ENCODE measurements at regions not wholly inside any gene's neighbourhood (a gene's known extent, or its start where the extent isn't known, plus 50 kb on each side); places are given as distances from the start of the nearest gene placed in this dataset.

GRCh38 chr7:26612742-26613141 lies 251.6 kb downstream of the SKAP2 start:
- H3K27ac Mint-ChIP-seq = no peak overlapping the region
- no peak for DNase-seq
- H3K9me3 Mint-ChIP-seq (ENCODE audit: low read depth) = no peaks in the 10 kb centered on the region
- peaks cover 3% of the 10 kb centered on the region for H3K27me3 Mint-ChIP-seq
- no peak overlapping the region for H3K4me3 Mint-ChIP-seq
- ATAC-seq = no peak
- CTCF ChIA-PET = no interaction called here
- H3K4me1 Mint-ChIP-seq = peaks cover 1% of the 10 kb centered on the region
- no peaks in the 10 kb centered on the region for H3K36me3 Mint-ChIP-seq

DNA sequence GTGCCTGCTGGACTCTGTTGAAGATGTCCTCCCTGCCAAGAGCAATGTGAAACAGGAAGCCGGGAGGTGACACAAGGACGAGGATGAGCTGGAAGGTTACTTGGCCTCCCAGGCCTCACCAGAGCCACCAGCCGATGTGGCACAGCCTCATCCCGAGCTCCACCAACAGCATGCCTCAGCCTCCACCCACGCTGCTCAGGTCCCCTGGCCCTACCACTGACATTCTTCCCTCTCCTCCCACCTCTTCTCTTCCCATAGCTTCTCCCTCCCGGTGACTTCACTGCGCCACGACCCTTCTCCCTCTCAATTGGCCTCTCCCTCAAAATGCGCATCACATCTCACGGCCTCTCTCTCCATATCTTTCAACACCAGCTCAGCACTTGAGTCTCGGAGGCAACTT lies 249.9 kb downstream of the SKAP2 start:
- peaks cover 1% of the 10 kb centered on the region for H3K4me1 Mint-ChIP-seq
- no peak for ATAC-seq
- CTCF ChIA-PET = no interaction called here
- no peak for DNase-seq
- no peaks in the 10 kb centered on the region for H3K36me3 Mint-ChIP-seq
- H3K27me3 Mint-ChIP-seq = no peaks in the 10 kb centered on the region
- H3K9me3 Mint-ChIP-seq (ENCODE audit: low read depth) = no peaks in the 10 kb centered on the region
- no peak overlapping the region for H3K27ac Mint-ChIP-seq
- H3K4me3 Mint-ChIP-seq = no peak overlapping the region

GRCh38 chr7:26616235-26616634 lies 248.2 kb downstream of the SKAP2 start:
- Mint-ChIP-seq H3K36me3 (no peaks in the 10 kb centered on the region), H3K9me3 (ENCODE audit: low read depth) (no peaks in the 10 kb centered on the region), H3K27ac (no peak overlapping the region), H3K4me1 (peaks cover 1% of the 10 kb centered on the region), H3K27me3 (peaks cover 3% of the 10 kb centered on the region), H3K4me3 (no peak overlapping the region)
- CTCF ChIA-PET = no interaction called here
- ATAC-seq = no peak
- no peak for DNase-seq

DNA sequence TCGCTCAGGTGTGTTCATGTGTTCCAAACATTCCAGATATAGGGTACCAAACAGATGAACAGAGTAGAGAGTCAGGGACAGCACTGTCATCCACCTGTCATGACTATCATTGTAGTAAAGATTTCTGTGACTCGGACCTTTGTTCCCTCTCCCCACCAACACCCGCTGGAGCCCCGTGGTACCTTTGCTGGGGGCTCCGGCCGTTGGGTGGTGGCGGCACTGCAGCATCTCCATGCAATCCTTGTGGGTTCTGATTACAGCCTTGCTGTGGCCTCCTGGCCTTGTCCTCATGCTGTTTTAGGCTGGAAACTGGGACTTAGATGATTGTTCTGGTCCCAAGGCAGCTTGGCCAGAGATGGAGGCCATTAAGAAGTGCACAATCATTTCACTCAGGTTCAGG lies 247.3 kb downstream of the SKAP2 start:
- H3K9me3 Mint-ChIP-seq (ENCODE audit: low read depth) = no peaks in the 10 kb centered on the region
- H3K27ac Mint-ChIP-seq = no peak overlapping the region
- peaks cover under 1% of the 10 kb centered on the region for H3K4me1 Mint-ChIP-seq
- peaks cover 3% of the 10 kb centered on the region for H3K27me3 Mint-ChIP-seq
- no peaks in the 10 kb centered on the region for H3K36me3 Mint-ChIP-seq
- CTCF ChIA-PET = no interaction called here
- DNase-seq = no peak
- no peak overlapping the region for H3K4me3 Mint-ChIP-seq
- no peak for ATAC-seq

All from activated CD8-positive, alpha-beta memory T cell treated with anti-CD3 and anti-CD28 coated beads, Interleukin-2, amount 10 ng/mL, durations not matched to agents 7 days and 5 days (primary cell).